Stimulated activated CD4-positive, alpha-beta T cell treated with anti-CD3 and anti-CD28 coated beads, Interleukin-12 subunit alpha, Interleukin-12 subunit beta, amount 100 ng/mL, for 24 hours (primary cell): ENCODE measurements at regions not wholly inside any gene's neighbourhood (a gene's known extent, or its start where the extent isn't known, plus 50 kb on each side); places are given as distances from the start of the nearest gene placed in this dataset.

ENCODE experiments used
- DNase-seq, 2 experiments: peaks; one replicate each; pipeline ENCODE4 v3.0.0-alpha.2; 2020; ENCODE audit warnings: low read depth in 2 of 2

GRCh38 chr6:147715035-147715434 lies 206.5 kb downstream of the SAMD5 start:
- no peak for DNase-seq

GRCh38 chr6:147716434-147716833 lies 207.9 kb downstream of the SAMD5 start:
- no peak for DNase-seq

- no peak for DNase-seq
These were observed 209.5 kb downstream of the SAMD5 start for GRCh38 chr6:147717991-147718390.

GRCh38 chr6:147722158-147722557 lies 213.7 kb downstream of the SAMD5 start:
- no peak for DNase-seq

- no peak for DNase-seq
These were observed 216.0 kb downstream of the SAMD5 start for GRCh38 chr6:147724454-147724853.

- no peak for DNase-seq
These were observed 217.9 kb downstream of the SAMD5 start for GRCh38 chr6:147726342-147726741.

- no peak for DNase-seq
These were observed 220.4 kb downstream of the SAMD5 start for GRCh38 chr6:147728903-147729302.

GRCh38 chr6:147733686-147734085 lies 225.2 kb downstream of the SAMD5 start:
- DNase-seq, result no peak

- no peak for DNase-seq
These were observed 225.7 kb downstream of the SAMD5 start for GRCh38 chr6:147734151-147734550.

- DNase-seq, result no peak
These were observed 227.4 kb downstream of the SAMD5 start for GRCh38 chr6:147735924-147736323.

- DNase-seq, result no peak
These were observed 228.6 kb downstream of the SAMD5 start for GRCh38 chr6:147737115-147737514.

GRCh38 chr6:147738099-147738498 lies 229.6 kb downstream of the SAMD5 start:
- DNase-seq, result no peak

- DNase-seq, result no peak
These were observed 230.1 kb downstream of the SAMD5 start for GRCh38 chr6:147738516-147739162.

GRCh38 chr6:147740326-147740725 lies 231.8 kb downstream of the SAMD5 start:
- DNase-seq, result no peak

GRCh38 chr6:147740916-147741315 lies 232.4 kb downstream of the SAMD5 start:
- DNase-seq, result no peak

GRCh38 chr6:147741389-147741788 lies 232.9 kb downstream of the SAMD5 start:
- DNase-seq, result no peak

GRCh38 chr6:147742440-147742839 lies 233.9 kb downstream of the SAMD5 start:
- DNase-seq, result no peak

- DNase-seq, result no peak
These were observed 235.5 kb downstream of the SAMD5 start for GRCh38 chr6:147744012-147744411.

GRCh38 chr6:147749331-147749730 lies 240.8 kb downstream of the SAMD5 start:
- no peak for DNase-seq

- no peak for DNase-seq
These were observed 241.9 kb downstream of the SAMD5 start for GRCh38 chr6:147750413-147750812.

GRCh38 chr6:147751232-147751631 lies 242.7 kb downstream of the SAMD5 start:
- DNase-seq, result no peak

GRCh38 chr6:147752689-147753403 lies 244.4 kb downstream of the SAMD5 start:
- no peak for DNase-seq

GRCh38 chr6:147755999-147756398 lies 247.5 kb downstream of the SAMD5 start:
- no peak for DNase-seq

- no peak for DNase-seq
These were observed 248.4 kb downstream of the SAMD5 start for GRCh38 chr6:147756891-147757290.
